ENCODE measurements at regions not wholly inside any gene's neighbourhood (a gene's known extent, or its start where the extent isn't known, plus 50 kb on each side); places are given as distances from the start of the nearest gene placed in this dataset.

GRCh38 chr5:86979811-86980411 is 287.8 kb upstream of the RASA1 start:
- Mint-ChIP-seq H3K36me3 (no peaks in the 10 kb centered on the region), H3K9me3 (no peaks in the 10 kb centered on the region), H3K27ac (no peak overlapping the region)
- DNase-seq (ENCODE audit: low spot score in 2 of 2) (no peak), ATAC-seq (peak in 1 of 2 donors; percentile 61)

GRCh38 chr5:86981898-86982297 is 285.8 kb upstream of the RASA1 start:
- H3K36me3 Mint-ChIP-seq = no peaks in the 10 kb centered on the region
- ATAC-seq (no peak), DNase-seq (ENCODE audit: low spot score in 2 of 2) (no peak)
- no peaks in the 10 kb centered on the region for H3K9me3 Mint-ChIP-seq
- H3K27ac Mint-ChIP-seq = no peak overlapping the region

DNA sequence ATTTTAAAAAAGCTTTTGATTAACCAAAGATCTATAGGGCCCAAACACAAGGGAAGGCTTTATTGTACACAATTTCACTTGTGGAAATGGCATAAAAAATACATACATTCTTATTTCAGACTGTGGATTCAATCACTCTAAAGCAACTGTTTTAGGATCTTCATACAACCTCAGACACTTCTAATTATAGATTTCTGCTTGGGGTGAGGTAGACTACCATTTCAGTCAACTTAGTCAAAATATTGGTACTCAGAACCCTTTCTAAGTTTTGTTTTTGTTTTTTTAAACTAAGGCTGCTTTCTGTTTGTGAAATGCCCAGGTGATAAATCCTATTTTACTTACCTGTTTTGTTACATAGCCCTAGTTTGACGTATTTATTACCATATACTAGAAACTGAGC is 284.5 kb upstream of the RASA1 start:
- Mint-ChIP-seq H3K27ac (no peak overlapping the region), H3K9me3 (no peaks in the 10 kb centered on the region), H3K36me3 (no peaks in the 10 kb centered on the region)
- ATAC-seq = no peak
- DNase-seq (ENCODE audit: low spot score in 2 of 2) = no peak

DNA sequence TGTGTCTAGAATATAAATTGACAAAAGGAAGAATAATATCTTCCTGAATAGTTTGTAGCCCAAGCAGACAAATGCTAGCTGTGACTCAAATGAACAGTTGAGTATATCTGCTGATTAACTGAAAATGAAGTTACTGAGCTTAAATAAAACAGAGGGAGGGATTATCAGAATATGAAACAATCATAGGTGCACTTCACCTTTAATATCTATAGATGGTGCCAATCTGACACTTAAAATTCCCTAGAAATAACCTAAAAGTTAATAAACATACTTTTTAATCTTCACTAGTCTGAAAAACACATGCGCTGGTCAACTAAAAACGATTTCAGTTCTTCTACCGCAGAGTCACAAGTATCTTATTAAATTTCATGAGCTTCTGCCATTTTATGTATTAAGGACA is 280.8 kb upstream of the RASA1 start:
- Mint-ChIP-seq H3K27ac (no peak overlapping the region), H3K36me3 (no peaks in the 10 kb centered on the region), H3K9me3 (no peaks in the 10 kb centered on the region)
- ATAC-seq = no peak
- no peak for DNase-seq (ENCODE audit: low spot score in 2 of 2)

GRCh38 chr5:86997516-86997915 is 270.2 kb upstream of the RASA1 start:
- peaks cover 0 to 3% of the 10 kb centered on the region in 2 donors for H3K9me3 Mint-ChIP-seq

DNA sequence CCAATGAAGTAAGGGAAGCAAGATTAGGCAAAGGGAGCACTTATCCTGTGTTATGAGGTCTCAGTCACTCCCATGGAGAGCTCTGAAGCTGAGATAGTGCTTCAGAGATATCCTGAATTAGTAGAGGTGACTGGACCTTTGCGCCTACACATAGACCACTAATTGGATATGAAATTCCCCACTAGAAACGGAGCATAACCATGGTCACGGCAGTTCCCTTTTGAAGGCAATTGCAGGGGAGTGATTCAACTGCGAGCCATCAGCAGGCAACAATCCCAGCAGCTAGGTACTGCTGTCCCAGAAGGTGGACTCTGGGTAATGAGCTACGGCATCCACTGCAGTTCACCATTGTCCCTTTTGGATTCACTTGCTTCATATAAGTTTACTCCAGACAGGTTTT is 267.7 kb upstream of the RASA1 start:
- Mint-ChIP-seq H3K36me3 (no peaks in the 10 kb centered on the region), H3K27ac (no peak overlapping the region), H3K9me3 (peaks cover 0 to 3% of the 10 kb centered on the region in 2 donors)
- ATAC-seq = no peak
- DNase-seq (ENCODE audit: low spot score in 2 of 2) = no peak

More at GRCh38 chr5:86997516-86997915, 270.2 kb upstream of the RASA1 start:
- Mint-ChIP-seq H3K27ac (no peak overlapping the region), H3K36me3 (no peaks in the 10 kb centered on the region)
- ATAC-seq (no peak), DNase-seq (ENCODE audit: low spot score in 2 of 2) (no peak)

GRCh38 chr5:87002485-87002884 is 265.2 kb upstream of the RASA1 start:
- ATAC-seq = no peak
- DNase-seq (ENCODE audit: low spot score in 2 of 2) = no peak
- no peaks in the 10 kb centered on the region for H3K36me3 Mint-ChIP-seq
- H3K27ac Mint-ChIP-seq = no peak overlapping the region
- H3K9me3 Mint-ChIP-seq = no peaks in the 10 kb centered on the region

DNA sequence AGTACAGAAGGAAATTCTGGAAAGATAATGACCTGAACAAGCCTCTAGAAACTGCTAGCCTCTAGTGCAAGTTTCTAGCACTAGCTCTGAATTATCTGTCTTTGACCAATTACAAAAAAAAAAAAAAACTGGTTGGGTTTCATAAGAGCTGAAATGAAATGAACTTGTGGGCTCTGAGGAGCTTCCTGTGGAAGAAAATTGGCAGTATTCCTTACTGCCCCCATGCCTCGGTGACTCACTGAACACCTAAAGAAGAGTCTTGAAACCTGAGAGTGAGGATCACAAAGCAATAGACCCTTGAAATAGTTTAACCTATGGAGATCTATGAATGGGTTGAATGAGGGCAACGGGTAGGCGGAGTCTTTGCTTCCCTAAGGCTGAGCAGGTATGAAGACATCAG is 263.6 kb upstream of the RASA1 start:
- Mint-ChIP-seq H3K36me3 (no peaks in the 10 kb centered on the region), H3K9me3 (no peaks in the 10 kb centered on the region), H3K27ac (no peak overlapping the region)
- ATAC-seq (no peak), DNase-seq (ENCODE audit: low spot score in 2 of 2) (no peak)

GRCh38 chr5:87007737-87008136 is 259.9 kb upstream of the RASA1 start:
- Mint-ChIP-seq H3K27ac (no peak overlapping the region), H3K36me3 (no peaks in the 10 kb centered on the region), H3K9me3 (no peaks in the 10 kb centered on the region)
- no peak for DNase-seq (ENCODE audit: low spot score in 2 of 2)
- ATAC-seq = no peak

DNA sequence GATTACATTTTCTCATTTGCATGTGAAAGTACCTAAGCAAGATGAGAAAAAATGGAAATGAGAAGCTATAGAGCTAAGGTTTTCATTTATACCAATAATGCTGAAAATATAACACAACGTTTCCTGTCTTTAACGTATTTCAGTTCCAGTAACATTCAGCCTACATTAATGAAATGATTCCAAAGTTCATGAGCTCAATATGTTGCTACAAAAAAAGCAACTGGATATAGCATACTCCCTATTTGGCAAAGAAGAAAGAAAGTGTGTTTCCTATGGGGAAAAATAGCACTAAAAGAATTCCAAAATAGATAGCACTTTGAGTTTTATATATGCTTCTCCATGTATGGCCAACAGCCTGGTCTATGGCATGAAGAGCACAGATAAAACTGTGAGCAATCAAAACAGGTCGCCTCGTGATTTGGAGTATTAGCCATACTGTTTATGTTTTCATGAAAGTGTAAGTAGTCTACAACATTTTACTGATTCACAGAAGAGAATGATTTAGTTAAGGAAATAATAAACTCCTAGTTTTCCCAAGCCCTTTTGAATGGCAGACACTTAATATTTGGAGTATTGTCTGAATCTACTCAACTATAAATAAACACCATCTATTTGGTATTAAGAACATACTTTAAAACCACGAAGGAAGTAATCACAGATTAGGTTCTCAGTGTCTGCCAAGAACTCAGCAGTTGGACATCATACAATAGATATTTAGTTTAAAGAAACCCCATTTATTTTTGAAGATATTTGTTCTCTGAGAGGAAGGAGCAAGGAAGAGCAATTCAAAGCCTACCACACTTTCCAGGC is 258.7 kb upstream of the RASA1 start:
- DNase-seq (ENCODE audit: low spot score in 2 of 2) (no peak), ATAC-seq (no peak)
- no peaks in the 10 kb centered on the region for H3K36me3 Mint-ChIP-seq
- no peaks in the 10 kb centered on the region for H3K9me3 Mint-ChIP-seq
- H3K27ac Mint-ChIP-seq = no peak overlapping the region

GRCh38 chr5:87010736-87011135 is 256.9 kb upstream of the RASA1 start:
- no peak for DNase-seq (ENCODE audit: low spot score in 2 of 2)
- Mint-ChIP-seq H3K9me3 (no peaks in the 10 kb centered on the region), H3K27ac (no peak overlapping the region), H3K36me3 (no peaks in the 10 kb centered on the region)
- ATAC-seq = no peak

GRCh38 chr5:87015901-87016300 is 251.8 kb upstream of the RASA1 start:
- ATAC-seq = no peak
- Mint-ChIP-seq H3K36me3 (no peaks in the 10 kb centered on the region), H3K9me3 (no peaks in the 10 kb centered on the region), H3K27ac (no peak overlapping the region)
- DNase-seq (ENCODE audit: low spot score in 2 of 2) = no peak

GRCh38 chr5:87020099-87020934 is 247.4 kb upstream of the RASA1 start:
- Mint-ChIP-seq H3K27ac (no peak overlapping the region), H3K36me3 (no peaks in the 10 kb centered on the region), H3K9me3 (peaks cover 0 to 13% of the 10 kb centered on the region in 2 donors)
- peak in 1 of 2 donors; percentile 8 for DNase-seq (ENCODE audit: low spot score in 2 of 2)
- ATAC-seq = peak; percentile 68 to 73

- H3K9me3 Mint-ChIP-seq = peaks cover 0 to 13% of the 10 kb centered on the region in 2 donors
- H3K27ac Mint-ChIP-seq = no peak overlapping the region
- DNase-seq (ENCODE audit: low spot score in 2 of 2) (no peak), ATAC-seq (no peak)
- H3K36me3 Mint-ChIP-seq = no peaks in the 10 kb centered on the region
Observed at GRCh38 chr5:87022415-87022814, 245.3 kb upstream of the RASA1 start.

- ATAC-seq = peak in 1 of 2 donors; percentile 64
- Mint-ChIP-seq H3K36me3 (no peaks in the 10 kb centered on the region), H3K27ac (no peak overlapping the region), H3K9me3 (peaks cover 0 to 13% of the 10 kb centered on the region in 2 donors)
- DNase-seq (ENCODE audit: low spot score in 2 of 2) = no peak
Observed at GRCh38 chr5:87027570-87027969, 240.1 kb upstream of the RASA1 start.

GRCh38 chr5:87029951-87030350 is 237.7 kb upstream of the RASA1 start:
- no peaks in the 10 kb centered on the region for H3K36me3 Mint-ChIP-seq
- no peak for ATAC-seq
- DNase-seq (ENCODE audit: low spot score in 2 of 2) = no peak
- H3K9me3 Mint-ChIP-seq = no peaks in the 10 kb centered on the region
- H3K27ac Mint-ChIP-seq = no peak overlapping the region

GRCh38 chr5:87030699-87031098 is 237.0 kb upstream of the RASA1 start:
- no peak for ATAC-seq
- no peak overlapping the region for H3K27ac Mint-ChIP-seq

More at GRCh38 chr5:87030699-87031098, 237.0 kb upstream of the RASA1 start:
- no peaks in the 10 kb centered on the region for H3K36me3 Mint-ChIP-seq
- DNase-seq (ENCODE audit: low spot score in 2 of 2) = no peak
- no peaks in the 10 kb centered on the region for H3K9me3 Mint-ChIP-seq

All from activated naive CD4-positive, alpha-beta T cell treated with anti-CD3 and anti-CD28 coated beads, Interleukin-2, amount 50 U/mL, for 72 hours (primary cell).